Skin epidermis (tissue), 12 donors: ENCODE measurements at regions not wholly inside any gene's neighbourhood (a gene's known extent, or its start where the extent isn't known, plus 50 kb on each side); places are given as distances from the start of the nearest gene placed in this dataset.
A peak's percentile ranks its signal among the peaks of the same experiment; 100 is the strongest.

Experiments used
- H3K27ac ChIP-seq, 21 experiments: fragments of 200-600 bp; sonication (generic) in 11 of 21; one replicate each; pipeline ENCODE4 v1.5.0; 2020; ENCODE audit warnings: mild to moderate bottlenecking in 3 of 21, inconsistent platforms in 2 of 21, moderate library complexity in 2 of 21
- H3K4me3 ChIP-seq, 7 experiments: fragments of 200-600 bp; sonication (generic) in 2 of 7; one replicate each; pipeline ENCODE4 v1.5.0; 2020; ENCODE audit warnings: inconsistent platforms in 2 of 7, mild to moderate bottlenecking in 2 of 7, moderate library complexity in 1 of 7

GRCh38 chr2:147490401-147491261 is 354.2 kb upstream of the ACVR2A start:
- Histone ChIP-seq H3K4me3 (no peak overlapping the region), H3K27ac (peak overlapping the region in 1 of 21 experiments; percentile 30)

DNA sequence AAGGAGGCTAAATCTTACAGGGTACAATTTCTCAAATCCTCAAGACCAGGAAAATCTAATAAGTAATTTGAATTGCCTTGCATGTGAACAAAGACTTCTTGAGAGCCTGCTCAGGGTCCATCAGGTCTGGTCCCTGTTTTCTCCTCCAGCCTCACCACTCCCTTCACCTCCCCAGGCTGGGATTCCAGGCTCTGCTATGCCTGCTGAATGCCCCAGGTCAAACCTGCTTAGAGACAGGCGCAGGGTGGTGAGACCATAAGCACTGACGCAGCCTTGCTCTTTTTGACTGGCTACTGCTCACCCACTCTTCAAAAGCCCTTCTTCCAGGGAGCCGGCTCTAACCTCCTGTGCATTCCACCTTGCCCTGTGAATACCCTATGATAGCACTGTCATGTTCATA is 356.4 kb upstream of the ACVR2A start:
- Histone ChIP-seq H3K27ac (no peak overlapping the region), H3K4me3 (no peak overlapping the region)

- Histone ChIP-seq H3K4me3 (no peak overlapping the region), H3K27ac (no peak overlapping the region)
These were observed 356.9 kb upstream of the ACVR2A start for GRCh38 chr2:147487978-147488289.

GRCh38 chr2:147487286-147487977 is 357.4 kb upstream of the ACVR2A start:
- Histone ChIP-seq H3K4me3 (no peak overlapping the region), H3K27ac (no peak overlapping the region)

GRCh38 chr2:147485210-147485851 is 359.5 kb upstream of the ACVR2A start:
- H3K4me3 ChIP-seq: no peak overlapping the region
- no peak overlapping the region for H3K27ac ChIP-seq

GRCh38 chr2:147483911-147484310 is 360.9 kb upstream of the ACVR2A start:
- Histone ChIP-seq H3K4me3 (no peak overlapping the region), H3K27ac (no peak overlapping the region)

DNA sequence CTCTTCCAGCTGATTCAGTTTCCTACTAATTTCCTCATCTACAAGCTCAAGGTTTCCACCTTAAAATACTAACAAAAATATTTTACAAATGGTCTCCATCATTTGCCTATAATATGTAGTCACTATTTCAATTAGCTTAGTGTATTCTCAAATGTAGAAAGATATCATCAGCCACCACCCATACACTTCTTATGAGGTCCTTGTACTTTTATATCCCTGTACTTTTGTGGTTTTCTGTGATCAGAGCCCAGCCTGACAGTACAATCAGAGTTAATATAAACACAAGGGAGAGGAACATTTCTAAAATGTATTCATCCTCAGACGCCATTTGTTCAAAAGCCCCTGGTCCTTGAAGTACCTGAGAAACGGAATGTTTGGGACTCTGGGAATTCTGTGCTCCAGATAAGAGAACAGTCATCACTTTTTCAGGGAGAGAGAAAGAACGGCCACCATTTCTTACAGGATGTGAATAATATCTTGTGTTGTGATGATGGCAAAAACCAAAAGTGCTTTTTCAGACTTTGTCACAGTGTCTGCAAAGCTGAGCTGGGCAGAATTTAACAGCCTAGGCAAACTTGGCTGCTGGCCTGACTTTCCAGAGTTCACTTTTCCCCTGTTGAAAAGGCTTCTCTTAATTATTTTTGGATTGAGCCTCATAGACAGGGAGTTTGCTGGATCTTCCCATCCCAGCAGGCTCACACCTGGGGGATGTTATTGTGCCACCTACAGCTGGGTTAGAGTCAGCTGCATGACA is 361.7 kb upstream of the ACVR2A start:
- H3K27ac ChIP-seq: no peak overlapping the region
- no peak overlapping the region for H3K4me3 ChIP-seq

DNA sequence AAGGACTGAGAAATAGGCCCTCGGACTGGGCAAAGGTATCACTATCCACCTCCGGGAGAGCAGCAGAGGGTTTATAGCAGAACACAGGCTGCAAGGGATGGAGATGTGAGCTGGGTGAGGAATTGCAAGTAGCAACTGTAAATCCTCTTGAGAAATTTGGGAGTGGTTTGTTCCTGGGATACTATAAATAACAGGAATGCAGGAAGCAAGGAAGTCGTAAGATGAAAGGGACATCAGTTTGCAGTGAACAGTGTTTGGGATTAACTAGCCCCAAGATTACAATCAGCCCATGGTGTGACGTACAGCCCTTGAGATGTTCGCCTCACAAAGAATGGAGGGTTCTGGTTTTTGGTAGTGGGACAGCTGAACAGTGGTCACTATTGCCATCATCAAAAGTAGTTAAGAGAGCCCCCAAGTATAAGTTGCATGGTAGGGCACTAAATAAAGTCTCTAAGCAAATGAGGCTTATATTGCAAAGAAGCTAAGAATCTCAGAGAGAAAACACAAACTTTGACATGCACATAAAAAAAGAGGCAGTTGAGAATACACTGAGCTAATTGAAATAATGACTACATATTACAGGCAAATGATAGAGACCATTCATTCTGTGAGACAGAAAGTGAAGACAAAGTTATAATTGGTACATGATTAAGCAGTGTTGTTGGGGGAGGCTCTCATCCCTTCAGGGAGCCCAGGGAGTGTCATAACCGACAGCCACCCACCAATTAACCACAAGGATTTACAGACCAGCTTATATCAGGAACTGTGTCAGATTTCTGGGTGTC is 362.5 kb upstream of the ACVR2A start:
- Histone ChIP-seq H3K4me3 (no peak overlapping the region), H3K27ac (no peak overlapping the region)

DNA sequence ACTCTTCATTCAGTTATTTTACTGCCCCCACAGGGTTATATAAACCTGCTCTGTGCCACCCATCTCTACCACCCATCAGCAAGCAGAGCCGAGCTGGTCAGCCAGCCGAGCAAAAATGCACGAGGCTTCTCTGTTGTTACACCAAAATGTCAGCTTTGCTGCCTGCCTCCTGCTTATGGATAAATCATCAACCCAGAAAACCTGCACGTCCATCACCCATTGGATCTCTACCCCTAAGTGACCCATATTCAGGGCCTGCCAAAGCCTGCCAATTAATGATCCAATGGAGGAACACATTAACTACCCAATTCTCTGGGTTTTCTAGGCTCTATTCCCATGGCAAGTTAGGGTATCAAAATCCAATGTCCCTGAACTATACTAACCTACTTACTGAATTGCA is 365.5 kb upstream of the ACVR2A start:
- Histone ChIP-seq H3K27ac (no peak overlapping the region), H3K4me3 (no peak overlapping the region)

DNA sequence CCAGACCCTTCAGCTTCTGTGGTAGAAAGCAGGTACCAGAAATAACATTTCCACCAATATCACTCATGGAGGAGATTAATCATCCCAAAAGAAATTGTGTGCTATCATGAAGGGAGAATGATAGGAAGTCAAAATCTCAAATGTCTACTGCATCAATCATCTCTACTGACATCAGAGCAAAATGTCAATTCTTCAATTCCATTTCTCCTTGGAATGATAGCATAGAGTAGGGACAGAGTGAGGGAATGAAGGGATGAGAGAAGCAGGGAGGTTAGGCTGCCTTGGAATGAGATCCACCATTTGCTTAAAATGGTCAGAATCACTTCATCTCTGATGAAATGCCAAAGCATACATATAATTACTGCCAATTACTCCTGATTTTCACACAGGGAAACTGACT is 371.8 kb upstream of the ACVR2A start:
- H3K4me3 ChIP-seq: no peak overlapping the region
- no peak overlapping the region for H3K27ac ChIP-seq

GRCh38 chr2:147471126-147471525 is 373.7 kb upstream of the ACVR2A start:
- H3K27ac ChIP-seq: no peak overlapping the region

DNA sequence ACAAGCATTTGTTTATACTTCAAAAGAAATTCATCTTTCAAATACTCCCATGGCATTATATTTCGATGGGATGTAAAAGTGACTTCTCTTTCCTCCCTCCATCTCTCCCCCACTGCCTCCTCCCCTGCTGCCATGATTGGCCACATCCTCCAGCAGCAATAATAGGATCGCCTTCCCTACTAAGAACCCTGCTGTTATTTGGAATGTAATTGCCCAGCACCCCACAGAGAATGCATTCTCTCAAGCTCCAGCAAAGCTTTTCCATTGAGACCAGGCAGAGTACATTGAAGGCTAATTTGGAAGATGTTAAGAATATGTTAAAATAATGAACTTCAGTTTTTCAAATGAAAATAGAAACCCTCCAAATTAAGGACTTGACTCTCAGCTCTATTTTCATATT is 375.4 kb upstream of the ACVR2A start:
- no peak overlapping the region for H3K27ac ChIP-seq
- no peak overlapping the region for H3K4me3 ChIP-seq

More at GRCh38 chr2:147471126-147471525, 373.7 kb upstream of the ACVR2A start:
- no peak overlapping the region for H3K4me3 ChIP-seq

DNA sequence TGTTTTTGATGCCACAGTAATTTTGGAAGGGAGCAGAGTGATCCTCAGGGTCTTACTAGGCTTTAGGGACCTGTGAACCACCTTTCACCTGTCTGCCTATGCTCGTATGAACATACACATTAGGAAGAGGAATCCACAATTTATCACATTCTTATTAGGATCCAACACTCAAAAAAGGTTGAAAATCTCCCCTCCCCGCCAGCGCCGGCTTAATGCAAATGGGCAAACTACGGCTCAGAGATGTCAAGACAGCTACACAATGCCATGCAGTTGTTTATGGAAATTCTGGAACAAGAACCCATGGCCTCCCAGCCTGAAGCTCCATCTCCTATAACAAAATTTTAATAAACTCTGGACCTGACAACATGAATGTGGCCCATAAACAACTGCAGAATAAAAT is 375.9 kb upstream of the ACVR2A start:
- Histone ChIP-seq H3K27ac (no peak overlapping the region), H3K4me3 (no peak overlapping the region)

- no peak overlapping the region for H3K4me3 ChIP-seq
- no peak overlapping the region for H3K27ac ChIP-seq
These were observed 376.5 kb upstream of the ACVR2A start for GRCh38 chr2:147468349-147468748.

DNA sequence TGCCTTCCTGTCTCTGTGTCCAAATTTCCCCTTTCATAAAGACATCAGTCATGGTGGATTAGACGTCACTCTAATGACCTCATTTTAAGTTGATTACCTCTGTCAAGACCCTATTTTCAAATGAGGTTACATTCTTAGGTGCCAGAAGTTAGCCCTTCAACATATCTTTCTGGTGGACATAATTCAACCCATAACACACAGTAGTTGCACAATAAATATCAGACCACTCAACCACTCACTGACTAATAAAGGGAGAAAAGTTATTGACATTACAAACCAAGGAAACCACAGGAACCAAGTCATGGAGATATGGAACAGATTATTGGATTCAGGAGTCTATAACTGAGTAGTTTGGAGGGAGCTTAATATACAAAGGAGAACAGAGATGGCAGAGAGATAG is 377.4 kb upstream of the ACVR2A start:
- H3K4me3 ChIP-seq: no peak overlapping the region
- no peak overlapping the region for H3K27ac ChIP-seq

DNA sequence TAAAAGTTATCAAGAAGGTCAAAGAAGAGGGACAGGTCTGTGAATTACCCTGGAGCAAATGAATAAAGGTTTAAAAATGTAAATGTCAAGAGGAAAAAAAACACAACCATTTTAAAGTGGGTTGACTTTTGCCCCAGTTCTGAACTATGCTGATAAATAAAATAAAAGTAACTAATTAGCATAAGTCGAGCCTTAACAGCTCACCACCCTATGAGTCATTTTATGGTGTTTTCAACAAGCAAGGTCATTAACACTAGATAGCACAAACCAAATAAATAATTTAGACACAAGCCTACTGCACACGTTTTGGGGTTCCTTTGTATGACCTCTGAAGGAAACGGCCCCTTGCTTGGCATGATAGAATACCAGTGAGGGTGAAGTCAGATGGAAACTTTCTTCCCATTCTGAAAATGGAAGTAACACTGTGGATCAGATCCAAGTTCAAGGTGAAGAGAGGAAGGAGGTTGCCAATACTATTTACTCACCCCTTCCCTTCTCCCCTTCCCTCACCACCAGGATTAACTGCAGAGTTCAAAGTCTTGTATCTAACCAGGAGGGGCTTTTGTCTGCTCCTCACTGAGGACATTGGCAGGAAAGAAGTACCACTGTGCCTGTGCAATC is 380.0 kb upstream of the ACVR2A start:
- H3K27ac ChIP-seq: no peak overlapping the region
- no peak overlapping the region for H3K4me3 ChIP-seq

- no peak overlapping the region for H3K27ac ChIP-seq
- no peak overlapping the region for H3K4me3 ChIP-seq
These were observed 380.8 kb upstream of the ACVR2A start for GRCh38 chr2:147463881-147464520.

DNA sequence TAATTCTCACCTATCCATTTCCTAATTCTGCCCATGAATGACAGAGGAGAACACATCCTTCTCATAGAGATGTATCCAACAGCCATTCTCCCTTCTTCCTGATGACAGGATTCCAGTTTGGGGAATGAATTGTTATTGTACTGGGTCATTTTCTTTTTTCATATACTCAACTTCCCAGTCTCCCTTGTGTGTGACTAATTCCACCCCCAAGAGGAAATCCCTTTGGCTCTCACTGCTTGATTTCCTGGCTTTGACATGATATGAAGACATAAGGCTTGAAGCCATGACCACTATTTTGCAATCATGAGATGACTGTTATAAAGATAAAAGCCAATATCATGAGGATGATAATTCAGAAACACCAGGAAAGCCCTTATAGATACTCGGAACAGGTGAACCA is 384.7 kb upstream of the ACVR2A start:
- Histone ChIP-seq H3K4me3 (no peak overlapping the region), H3K27ac (no peak overlapping the region)

DNA sequence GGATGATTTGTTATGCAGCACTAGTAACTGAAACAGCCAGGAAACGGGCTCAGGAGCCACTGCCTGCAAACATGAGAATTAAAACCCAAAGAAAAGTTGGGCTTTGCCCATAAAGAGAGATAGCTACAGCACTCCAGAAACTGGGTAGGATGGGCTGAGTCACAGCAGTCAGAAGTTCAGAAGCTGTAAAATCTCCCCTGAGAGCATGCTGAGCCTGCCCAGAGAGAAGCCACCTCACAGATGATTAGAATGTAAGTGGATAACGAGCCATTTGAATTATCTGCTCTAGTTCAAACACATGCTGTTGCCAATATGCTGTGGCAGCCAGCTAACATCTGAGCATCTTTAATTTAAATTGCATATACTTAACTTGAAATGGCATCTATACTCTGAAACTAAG is 388.1 kb upstream of the ACVR2A start:
- no peak overlapping the region for H3K27ac ChIP-seq
- H3K4me3 ChIP-seq: no peak overlapping the region
